GM18870 (cell line): ENCODE measurements at regions not wholly inside any gene's neighbourhood (a gene's known extent, or its start where the extent isn't known, plus 50 kb on each side); places are given as distances from the start of the nearest gene placed in this dataset.
"Not testable (repeated sequence)": the region's sequence is repeated elsewhere in the genome, so short reads cannot be mapped to it uniquely, and the experiment has no call there.

Experiments used
- ATAC-seq: cut with Tn5 transposase; IDR thresholded peaks from one replicate; pipeline ENCODE4 v1.9.1; 2021; ENCODE audit warnings: moderate library complexity; ENCODE audit not compliant: unreplicated experiment

- no peak for ATAC-seq
Measured at GRCh38 chr10:50997461-50997860, 76.8 kb upstream of the PRKG1 start.

GRCh38 chr10:50999163-50999562, 75.1 kb upstream of the PRKG1 start:
- no peak for ATAC-seq

GRCh38 chr10:51000164-51000563, 74.1 kb upstream of the PRKG1 start:
- ATAC-seq = no peak

GRCh38 chr10:51000976-51001375, 73.3 kb upstream of the PRKG1 start:
- no peak for ATAC-seq

- no peak for ATAC-seq
Measured at GRCh38 chr10:51001587-51001986, 72.7 kb upstream of the PRKG1 start.

GRCh38 chr10:51002469-51002868, 71.8 kb upstream of the PRKG1 start:
- ATAC-seq = no peak

GRCh38 chr10:51004776-51005175, 69.5 kb upstream of the PRKG1 start:
- ATAC-seq = no peak

GRCh38 chr10:51005551-51005950, 68.7 kb upstream of the PRKG1 start:
- ATAC-seq = no peak

- ATAC-seq = no peak
Measured at GRCh38 chr10:51006686-51007085, 67.6 kb upstream of the PRKG1 start.

GRCh38 chr10:51007781-51008180, 66.5 kb upstream of the PRKG1 start:
- no peak for ATAC-seq

- ATAC-seq = no peak
Measured at GRCh38 chr10:51008346-51008745, 65.9 kb upstream of the PRKG1 start.

GRCh38 chr10:51010977-51011376, 63.3 kb upstream of the PRKG1 start:
- no peak for ATAC-seq

- no peak for ATAC-seq
Measured at GRCh38 chr10:51012073-51012472, 62.2 kb upstream of the PRKG1 start.

- ATAC-seq = no peak
Measured at GRCh38 chr10:51014680-51015389, 59.5 kb upstream of the PRKG1 start.

- not testable (repeated sequence) for ATAC-seq
Measured at GRCh38 chr10:51015390-51015754, 58.9 kb upstream of the PRKG1 start.

GRCh38 chr10:51020200-51020599, 54.1 kb upstream of the PRKG1 start:
- no peak for ATAC-seq

- no peak for ATAC-seq
Measured at GRCh38 chr10:51022933-51023585, 51.2 kb upstream of the PRKG1 start.

- no peak for ATAC-seq
Measured at GRCh38 chr10:51023636-51024035, 50.7 kb upstream of the PRKG1 start.
